Liver (tissue), 8 donors: ENCODE measurements at regions not wholly inside any gene's neighbourhood (a gene's known extent, or its start where the extent isn't known, plus 50 kb on each side); places are given as distances from the start of the nearest gene placed in this dataset.

Source experiments
- DNase-seq: peaks from one replicate; pipeline ENCODE4 v3.0.0-alpha.2; 2017; ENCODE audit warnings: low spot score
- H3K27ac ChIP-seq, 2 donors: one replicate each; pipeline ENCODE4 v1.7.0; 2013; ENCODE audit warnings: inconsistent platforms in 2 of 2, low read length in 2 of 2, control low read depth in 1 of 2, low read depth in 1 of 2, mild to moderate bottlenecking in 1 of 2
- H3K27me3 ChIP-seq, 4 donors: one replicate each; pipeline versions ENCODE4 v1.6.1 to v1.7.0; 2013; ENCODE audit warnings: low read length in 3 of 4, inconsistent platforms in 1 of 4, mild to moderate bottlenecking in 1 of 4, moderate library complexity in 1 of 4; ENCODE audit not compliant: control insufficient read depth in 4 of 4, insufficient read depth in 4 of 4
- H3K36me3 ChIP-seq, 4 donors: one replicate each; pipeline versions ENCODE4 v1.6.1 to v1.7.0; 2013; ENCODE audit warnings: low read length in 3 of 4, mild to moderate bottlenecking in 3 of 4, low read depth in 1 of 4, moderate library complexity in 1 of 4; ENCODE audit not compliant: control insufficient read depth in 4 of 4, insufficient read depth in 3 of 4
- H3K4me1 ChIP-seq, 4 donors: one replicate each; pipeline versions ENCODE4 v1.6.1 to v1.7.0; 2013; ENCODE audit warnings: low read length in 3 of 4, mild to moderate bottlenecking in 3 of 4, moderate library complexity in 1 of 4; ENCODE audit not compliant: control insufficient read depth in 4 of 4, insufficient read depth in 4 of 4
- H3K4me3 ChIP-seq, 3 donors: one replicate each; pipeline versions ENCODE4 v1.6.1 to v1.7.0; 2013; ENCODE audit warnings: low read length in 3 of 3, control low read depth in 1 of 3, low read depth in 1 of 3, mild to moderate bottlenecking in 1 of 3
- H3K9ac ChIP-seq, 2 donors: one replicate each; pipeline ENCODE4 v1.7.0; 2013; ENCODE audit warnings: low read length in 2 of 2, mild to moderate bottlenecking in 2 of 2, moderate library complexity in 2 of 2, control low read depth in 1 of 2, low read depth in 1 of 2
- H3K9me3 ChIP-seq, 4 donors: one replicate each; pipeline versions ENCODE4 v1.6.1 to v1.7.0; 2013; ENCODE audit warnings: low read length in 3 of 4; ENCODE audit not compliant: control insufficient read depth in 4 of 4
- EGR1 ChIP-seq, 2 donors: IDR thresholded peaks; 2 replicates each; pipeline ENCODE4 v1.6.1; 2016 to 2018; ENCODE audit warnings: antibody characterized with exemption in 2 of 2, low read depth in 2 of 2
- FOXA1 ChIP-seq: IDR thresholded peaks from 2 replicates; pipeline ENCODE4 v1.6.1; 2016; ENCODE audit warnings: antibody characterized with exemption
- HNF4G ChIP-seq: IDR thresholded peaks from 2 replicates; pipeline ENCODE4 v1.6.1; 2016; ENCODE audit warnings: antibody characterized with exemption
- JUND ChIP-seq, 2 donors: IDR thresholded peaks; 2 replicates each; pipeline ENCODE4 v1.6.1; 2016; ENCODE audit warnings: antibody characterized with exemption in 2 of 2
- NR2F2 ChIP-seq: IDR thresholded peaks from 2 replicates; pipeline ENCODE4 v1.6.1; 2016; ENCODE audit warnings: antibody characterized with exemption
- RXRA ChIP-seq, 2 donors: IDR thresholded peaks; 2 replicates each; pipeline ENCODE4 v1.6.1; 2017 to 2018; ENCODE audit warnings: antibody characterized with exemption in 2 of 2, mild to moderate bottlenecking in 1 of 2
- SP1 ChIP-seq: IDR thresholded peaks from 2 replicates; pipeline ENCODE4 v1.6.1; 2018; ENCODE audit warnings: antibody characterized with exemption, mild to moderate bottlenecking
- YY1 ChIP-seq: IDR thresholded peaks from 2 replicates; pipeline ENCODE4 v1.6.1; 2016; ENCODE audit warnings: antibody characterized with exemption, mild to moderate bottlenecking
- WGBS: extraction: QIAGEN DNeasy Blood & Tissue Kit; methylation state at CpG from one replicate; pipeline ENCODE4 v1.1.7; 2013; 5-methylcytosine and 5-hydroxymethylcytosine counted together
- TF ChIP-seq, protein P1 (sequence below): IDR thresholded peaks from 2 replicates; pipeline ENCODE4 v1.6.1; 2016; ENCODE audit warnings: antibody characterized with exemption, mild to moderate bottlenecking
- TF ChIP-seq, protein P2 (sequence below): IDR thresholded peaks from 2 replicates; pipeline ENCODE4 v1.6.1; 2016; ENCODE audit warnings: antibody characterized with exemption
- TF ChIP-seq, protein P3 (sequence below): fragments of 150-350 bp; IDR thresholded peaks from 2 replicates; pipeline ENCODE4 v1.5.1; 2017; ENCODE audit warnings: improper control_type of control experiment, low read depth, low read length; ENCODE audit not compliant: missing input control
- donor health status: healthy.
- donor health status: healthy.
- donor health status: healthy.
- donor health status: healthy.
- donor health status: healthy.

DNA sequence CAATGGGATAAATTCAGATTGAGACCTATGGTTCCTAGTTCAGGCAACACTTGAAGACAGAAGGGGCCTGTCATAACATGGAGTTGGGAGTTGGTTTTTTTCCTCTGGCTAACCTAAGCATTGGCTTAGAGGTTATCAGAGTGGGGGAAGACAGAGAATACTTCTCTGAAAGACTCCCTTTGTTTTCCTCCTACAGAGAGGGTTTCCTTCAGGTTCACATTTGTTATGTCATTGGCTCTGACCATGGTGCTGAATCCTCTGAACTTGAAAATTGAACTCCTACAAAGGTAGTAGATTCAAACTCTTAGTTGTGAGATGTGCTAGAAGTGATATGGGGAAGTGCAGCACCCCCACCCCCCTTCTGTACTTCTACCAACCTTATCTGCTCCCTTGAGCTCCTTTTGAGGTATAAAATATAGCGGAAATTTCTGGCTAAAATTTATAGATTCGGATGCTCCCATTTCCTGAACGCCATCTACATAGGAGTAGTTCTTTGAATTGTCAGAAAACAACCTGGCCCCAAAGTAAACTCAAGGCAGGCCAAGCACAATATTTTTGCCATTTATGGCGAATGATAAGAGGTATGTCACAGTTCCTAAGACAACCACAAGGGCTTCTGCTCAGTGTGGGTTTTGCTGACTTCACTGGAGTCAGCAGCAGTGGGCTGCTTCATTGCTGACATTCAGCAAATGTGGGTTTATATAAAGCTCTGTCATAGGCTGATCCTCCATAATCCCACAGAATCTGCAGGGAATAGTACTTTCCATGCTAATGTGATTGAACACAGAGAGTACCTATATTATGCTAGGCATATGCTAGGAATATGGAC, 131.6 kb upstream of the KLF14 start:
- no peak for DNase-seq
- H3K27ac ChIP-seq: no peak overlapping the region
- no peaks in the 10 kb centered on the region for H3K27me3 ChIP-seq
- WGBS: 96% methylated on average over 4 of the region's 4 CpGs
- H3K9ac ChIP-seq: no peak overlapping the region
- H3K4me3 ChIP-seq: no peak overlapping the region
- TF ChIP-seq RXRA (IDR thresholded peaks at IDR 0.05): no peak
- TF ChIP-seq, protein P1, sequence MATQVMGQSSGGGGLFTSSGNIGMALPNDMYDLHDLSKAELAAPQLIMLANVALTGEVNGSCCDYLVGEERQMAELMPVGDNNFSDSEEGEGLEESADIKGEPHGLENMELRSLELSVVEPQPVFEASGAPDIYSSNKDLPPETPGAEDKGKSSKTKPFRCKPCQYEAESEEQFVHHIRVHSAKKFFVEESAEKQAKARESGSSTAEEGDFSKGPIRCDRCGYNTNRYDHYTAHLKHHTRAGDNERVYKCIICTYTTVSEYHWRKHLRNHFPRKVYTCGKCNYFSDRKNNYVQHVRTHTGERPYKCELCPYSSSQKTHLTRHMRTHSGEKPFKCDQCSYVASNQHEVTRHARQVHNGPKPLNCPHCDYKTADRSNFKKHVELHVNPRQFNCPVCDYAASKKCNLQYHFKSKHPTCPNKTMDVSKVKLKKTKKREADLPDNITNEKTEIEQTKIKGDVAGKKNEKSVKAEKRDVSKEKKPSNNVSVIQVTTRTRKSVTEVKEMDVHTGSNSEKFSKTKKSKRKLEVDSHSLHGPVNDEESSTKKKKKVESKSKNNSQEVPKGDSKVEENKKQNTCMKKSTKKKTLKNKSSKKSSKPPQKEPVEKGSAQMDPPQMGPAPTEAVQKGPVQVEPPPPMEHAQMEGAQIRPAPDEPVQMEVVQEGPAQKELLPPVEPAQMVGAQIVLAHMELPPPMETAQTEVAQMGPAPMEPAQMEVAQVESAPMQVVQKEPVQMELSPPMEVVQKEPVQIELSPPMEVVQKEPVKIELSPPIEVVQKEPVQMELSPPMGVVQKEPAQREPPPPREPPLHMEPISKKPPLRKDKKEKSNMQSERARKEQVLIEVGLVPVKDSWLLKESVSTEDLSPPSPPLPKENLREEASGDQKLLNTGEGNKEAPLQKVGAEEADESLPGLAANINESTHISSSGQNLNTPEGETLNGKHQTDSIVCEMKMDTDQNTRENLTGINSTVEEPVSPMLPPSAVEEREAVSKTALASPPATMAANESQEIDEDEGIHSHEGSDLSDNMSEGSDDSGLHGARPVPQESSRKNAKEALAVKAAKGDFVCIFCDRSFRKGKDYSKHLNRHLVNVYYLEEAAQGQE: peak; percentile 96
- no peak for TF ChIP-seq FOXA1
- H3K36me3 ChIP-seq: peaks cover 3 to 58% (median 30%) of the 10 kb centered on the region in 4 donors
- no peaks in the 10 kb centered on the region for H3K9me3 ChIP-seq
- H3K4me1 ChIP-seq: no peaks in the 10 kb centered on the region

DNA sequence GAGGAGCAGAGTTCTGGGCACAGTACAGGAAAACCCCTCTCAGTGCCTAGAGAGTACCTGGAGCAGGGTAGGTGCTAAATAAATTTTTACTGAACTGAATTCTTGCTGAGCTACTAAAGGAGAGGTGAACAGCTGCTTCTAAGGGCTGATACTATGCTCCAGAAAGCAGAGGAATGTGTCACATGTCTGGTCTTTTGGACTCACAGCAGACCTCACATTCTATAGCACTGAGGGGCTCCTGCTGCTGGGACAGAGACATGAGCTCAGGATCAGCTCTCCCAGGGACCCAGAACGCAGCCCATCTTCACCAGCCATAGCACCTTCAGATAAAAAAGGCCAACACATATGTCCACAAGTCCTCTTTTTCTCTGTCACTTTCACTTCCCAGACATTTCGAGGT, 133.0 kb upstream of the KLF14 start:
- 93% methylated on average over 2 of the region's 2 CpGs for WGBS
- no peaks in the 10 kb centered on the region for H3K9me3 ChIP-seq
- DNase-seq: no peak

DNA sequence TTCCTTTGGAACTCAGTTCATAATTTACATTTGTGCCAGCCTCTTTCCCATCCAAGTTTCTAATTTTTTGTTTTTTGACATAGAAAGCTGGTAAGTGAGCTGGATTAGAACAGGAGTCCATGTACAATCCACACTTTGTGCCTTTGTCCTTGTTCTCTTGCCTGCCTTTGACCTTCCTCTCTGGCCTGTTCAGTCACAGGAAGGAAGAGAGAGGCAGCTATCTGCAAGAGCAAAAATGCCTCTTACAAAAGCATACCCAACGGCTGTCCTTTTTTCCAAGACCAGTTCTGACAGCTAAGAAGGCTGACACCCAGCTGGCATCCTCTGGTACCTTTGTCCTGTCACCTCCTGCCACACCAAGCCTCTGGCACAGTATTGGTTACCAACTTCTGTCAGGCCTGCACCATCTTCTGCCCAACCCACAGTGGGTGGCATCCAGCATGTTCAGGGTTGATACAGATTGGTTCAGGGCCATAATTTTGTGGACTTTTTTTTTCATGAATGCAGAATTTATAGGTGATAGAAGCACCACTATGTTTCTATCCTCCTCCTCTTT, 133.7 kb upstream of the KLF14 start:
- Histone ChIP-seq H3K4me3 (no peak overlapping the region), H3K27me3 (no peaks in the 10 kb centered on the region), H3K27ac (no peak overlapping the region), H3K9ac (no peak overlapping the region), H3K36me3 (peaks cover 5 to 57% (median 23%) of the 10 kb centered on the region in 4 donors), H3K4me1 (no peaks in the 10 kb centered on the region), H3K9me3 (no peaks in the 10 kb centered on the region)
- no peak for DNase-seq
- TF ChIP-seq SP1 (no peak), NR2F2 (no peak), YY1 (no peak), HNF4G (no peak), EGR1 (IDR thresholded peaks at IDR 0.05; ENCODE audit: low read depth in 2 of 2) (no peak), JUND (IDR thresholded peaks at IDR 0.05) (no peak)
- TF ChIP-seq, protein P1: no peak
- TF ChIP-seq, protein P2, sequence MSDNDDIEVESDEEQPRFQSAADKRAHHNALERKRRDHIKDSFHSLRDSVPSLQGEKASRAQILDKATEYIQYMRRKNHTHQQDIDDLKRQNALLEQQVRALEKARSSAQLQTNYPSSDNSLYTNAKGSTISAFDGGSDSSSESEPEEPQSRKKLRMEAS: no peak
- TF ChIP-seq, protein P3, sequence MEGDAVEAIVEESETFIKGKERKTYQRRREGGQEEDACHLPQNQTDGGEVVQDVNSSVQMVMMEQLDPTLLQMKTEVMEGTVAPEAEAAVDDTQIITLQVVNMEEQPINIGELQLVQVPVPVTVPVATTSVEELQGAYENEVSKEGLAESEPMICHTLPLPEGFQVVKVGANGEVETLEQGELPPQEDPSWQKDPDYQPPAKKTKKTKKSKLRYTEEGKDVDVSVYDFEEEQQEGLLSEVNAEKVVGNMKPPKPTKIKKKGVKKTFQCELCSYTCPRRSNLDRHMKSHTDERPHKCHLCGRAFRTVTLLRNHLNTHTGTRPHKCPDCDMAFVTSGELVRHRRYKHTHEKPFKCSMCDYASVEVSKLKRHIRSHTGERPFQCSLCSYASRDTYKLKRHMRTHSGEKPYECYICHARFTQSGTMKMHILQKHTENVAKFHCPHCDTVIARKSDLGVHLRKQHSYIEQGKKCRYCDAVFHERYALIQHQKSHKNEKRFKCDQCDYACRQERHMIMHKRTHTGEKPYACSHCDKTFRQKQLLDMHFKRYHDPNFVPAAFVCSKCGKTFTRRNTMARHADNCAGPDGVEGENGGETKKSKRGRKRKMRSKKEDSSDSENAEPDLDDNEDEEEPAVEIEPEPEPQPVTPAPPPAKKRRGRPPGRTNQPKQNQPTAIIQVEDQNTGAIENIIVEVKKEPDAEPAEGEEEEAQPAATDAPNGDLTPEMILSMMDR: no peak
- WGBS: 85% methylated on average over 1 of the region's 1 CpG

More for the DNA sequence above, 133.0 kb upstream of the KLF14 start:
- no peaks in the 10 kb centered on the region for H3K4me1 ChIP-seq
- peaks cover 3 to 54% (median 25%) of the 10 kb centered on the region in 4 donors for H3K36me3 ChIP-seq
- no peaks in the 10 kb centered on the region for H3K27me3 ChIP-seq
- no peak for TF ChIP-seq NR2F2
- TF ChIP-seq SP1: no peak
- H3K27ac ChIP-seq: no peak overlapping the region
- no peak overlapping the region for H3K9ac ChIP-seq
- no peak overlapping the region for H3K4me3 ChIP-seq
